ENCODE measurements at regions not wholly inside any gene's neighbourhood (a gene's known extent, or its start where the extent isn't known, plus 50 kb on each side); places are given as distances from the start of the nearest gene placed in this dataset.

- H4K20me1 ChIP-seq (ENCODE audit: control insufficient read depth, extremely low read depth, insufficient read depth, low read length): no peaks in the 10 kb centered on the region
- no peak overlapping the region for H3K4me2 ChIP-seq (ENCODE audit: extremely low read depth, insufficient read depth, low read length)
- H3K9me3 ChIP-seq (ENCODE audit: control insufficient read depth, insufficient read depth, low read depth, low read length): no peaks in the 10 kb centered on the region
- H3K4me1 ChIP-seq (ENCODE audit: control insufficient read depth, extremely low read depth, insufficient read depth, low read length): no peaks in the 10 kb centered on the region
- no peak overlapping the region for H3K9ac ChIP-seq (ENCODE audit: insufficient read depth, low read length)
- no peak for TF ChIP-seq EZH2 (IDR thresholded peaks at IDR 0.05; ENCODE audit: low read length, missing control alignments)
- TF ChIP-seq, protein P1, sequence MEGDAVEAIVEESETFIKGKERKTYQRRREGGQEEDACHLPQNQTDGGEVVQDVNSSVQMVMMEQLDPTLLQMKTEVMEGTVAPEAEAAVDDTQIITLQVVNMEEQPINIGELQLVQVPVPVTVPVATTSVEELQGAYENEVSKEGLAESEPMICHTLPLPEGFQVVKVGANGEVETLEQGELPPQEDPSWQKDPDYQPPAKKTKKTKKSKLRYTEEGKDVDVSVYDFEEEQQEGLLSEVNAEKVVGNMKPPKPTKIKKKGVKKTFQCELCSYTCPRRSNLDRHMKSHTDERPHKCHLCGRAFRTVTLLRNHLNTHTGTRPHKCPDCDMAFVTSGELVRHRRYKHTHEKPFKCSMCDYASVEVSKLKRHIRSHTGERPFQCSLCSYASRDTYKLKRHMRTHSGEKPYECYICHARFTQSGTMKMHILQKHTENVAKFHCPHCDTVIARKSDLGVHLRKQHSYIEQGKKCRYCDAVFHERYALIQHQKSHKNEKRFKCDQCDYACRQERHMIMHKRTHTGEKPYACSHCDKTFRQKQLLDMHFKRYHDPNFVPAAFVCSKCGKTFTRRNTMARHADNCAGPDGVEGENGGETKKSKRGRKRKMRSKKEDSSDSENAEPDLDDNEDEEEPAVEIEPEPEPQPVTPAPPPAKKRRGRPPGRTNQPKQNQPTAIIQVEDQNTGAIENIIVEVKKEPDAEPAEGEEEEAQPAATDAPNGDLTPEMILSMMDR (conservative IDR thresholded peaks at IDR 0.05 in 1 of 2, IDR thresholded peaks at IDR 0.05 in 1 of 2; ENCODE audit: low read depth in 1 of 2, low read length in 2 of 2): no peak
- no peaks in the 10 kb centered on the region for H3K36me3 ChIP-seq (ENCODE audit: control insufficient read depth, insufficient read depth, low read length)
- no peak overlapping the region for H2AFZ ChIP-seq (ENCODE audit: low read length)
- no peak overlapping the region for H3K27ac ChIP-seq (ENCODE audit: insufficient read depth, low read length)
- H3K27me3 ChIP-seq (ENCODE audit: control insufficient read depth, insufficient read depth, low read length): peaks cover 5% of the 10 kb centered on the region
- no peaks in the 10 kb centered on the region for H3K79me2 ChIP-seq (ENCODE audit: control insufficient read depth, insufficient read depth, low read length)
- H3K4me3 ChIP-seq (replicated peaks in 1 of 4; ENCODE audit: control extremely low read depth in 1 of 4, insufficient read depth in 1 of 4, low read depth in 3 of 4, low read length in 4 of 4): no peak overlapping the region
- DNase-seq (ENCODE audit: low read depth in 2 of 2): no peak
Measured at GRCh38 chr17:77801545-77802332, 156.8 kb upstream of the TNRC6C start.

GRCh38 chr17:77802333-77802615 is 156.2 kb upstream of the TNRC6C start:
- Histone ChIP-seq H3K4me1 (ENCODE audit: control insufficient read depth, extremely low read depth, insufficient read depth, low read length) (no peaks in the 10 kb centered on the region), H3K9me3 (ENCODE audit: control insufficient read depth, insufficient read depth, low read depth, low read length) (no peaks in the 10 kb centered on the region), H3K27ac (ENCODE audit: insufficient read depth, low read length) (no peak overlapping the region), H4K20me1 (ENCODE audit: control insufficient read depth, extremely low read depth, insufficient read depth, low read length) (no peaks in the 10 kb centered on the region), H3K9ac (ENCODE audit: insufficient read depth, low read length) (no peak overlapping the region), H3K27me3 (ENCODE audit: control insufficient read depth, insufficient read depth, low read length) (peaks cover 5% of the 10 kb centered on the region), H3K79me2 (ENCODE audit: control insufficient read depth, insufficient read depth, low read length) (no peaks in the 10 kb centered on the region), H3K36me3 (ENCODE audit: control insufficient read depth, insufficient read depth, low read length) (no peaks in the 10 kb centered on the region), H2AFZ (ENCODE audit: low read length) (no peak overlapping the region), H3K4me2 (ENCODE audit: extremely low read depth, insufficient read depth, low read length) (no peak overlapping the region), H3K4me3 (replicated peaks in 1 of 4; ENCODE audit: control extremely low read depth in 1 of 4, insufficient read depth in 1 of 4, low read depth in 3 of 4, low read length in 4 of 4) (no peak overlapping the region)
- TF ChIP-seq EZH2 (IDR thresholded peaks at IDR 0.05; ENCODE audit: low read length, missing control alignments): no peak
- TF ChIP-seq, protein P1 (conservative IDR thresholded peaks at IDR 0.05 in 1 of 2, IDR thresholded peaks at IDR 0.05 in 1 of 2; ENCODE audit: low read depth in 1 of 2, low read length in 2 of 2): no peak
- no peak for DNase-seq (ENCODE audit: low read depth in 2 of 2)

- no peak overlapping the region for H2AFZ ChIP-seq (ENCODE audit: low read length)
- H4K20me1 ChIP-seq (ENCODE audit: control insufficient read depth, extremely low read depth, insufficient read depth, low read length): no peaks in the 10 kb centered on the region
- H3K4me1 ChIP-seq (ENCODE audit: control insufficient read depth, extremely low read depth, insufficient read depth, low read length): no peaks in the 10 kb centered on the region
- H3K36me3 ChIP-seq (ENCODE audit: control insufficient read depth, insufficient read depth, low read length): no peaks in the 10 kb centered on the region
- H3K27ac ChIP-seq (ENCODE audit: insufficient read depth, low read length): no peak overlapping the region
- no peak overlapping the region for H3K4me3 ChIP-seq (replicated peaks in 1 of 4; ENCODE audit: control extremely low read depth in 1 of 4, insufficient read depth in 1 of 4, low read depth in 3 of 4, low read length in 4 of 4)
- peak; percentile 42 to 44 for DNase-seq (ENCODE audit: low read depth in 2 of 2)
- TF ChIP-seq, protein P1 (conservative IDR thresholded peaks at IDR 0.05 in 1 of 2, IDR thresholded peaks at IDR 0.05 in 1 of 2; ENCODE audit: low read depth in 1 of 2, low read length in 2 of 2): no peak
- no peak for TF ChIP-seq EZH2 (IDR thresholded peaks at IDR 0.05; ENCODE audit: low read length, missing control alignments)
- no peak overlapping the region for H3K9ac ChIP-seq (ENCODE audit: insufficient read depth, low read length)
- no peaks in the 10 kb centered on the region for H3K9me3 ChIP-seq (ENCODE audit: control insufficient read depth, insufficient read depth, low read depth, low read length)
- H3K4me2 ChIP-seq (ENCODE audit: extremely low read depth, insufficient read depth, low read length): no peak overlapping the region
- H3K79me2 ChIP-seq (ENCODE audit: control insufficient read depth, insufficient read depth, low read length): no peaks in the 10 kb centered on the region
- H3K27me3 ChIP-seq (ENCODE audit: control insufficient read depth, insufficient read depth, low read length): peaks cover 5% of the 10 kb centered on the region
Measured at GRCh38 chr17:77802811-77803220, 155.7 kb upstream of the TNRC6C start.
